Spinal cord (tissue), 9 donors: ENCODE measurements at regions not wholly inside any gene's neighbourhood (a gene's known extent, or its start where the extent isn't known, plus 50 kb on each side); places are given as distances from the start of the nearest gene placed in this dataset.

Experiments
- DNase-seq, 6 donors: peaks; one replicate each; pipeline versions ENCODE4 v3.0.0 to v3.0.0-alpha.2; 2013 to 2015; ENCODE audit warnings: low spot score in 6 of 6, low read depth in 4 of 6
- H3K27ac ChIP-seq: one replicate; pipeline ENCODE4 v1.5.1; 2013; ENCODE audit warnings: low read depth, low read length, control low read depth
- H3K27me3 ChIP-seq: one replicate; pipeline ENCODE4 v1.6.1; 2013; ENCODE audit warnings: low read length; ENCODE audit not compliant: control insufficient read depth, insufficient read depth
- H3K36me3 ChIP-seq: one replicate; pipeline ENCODE4 v1.6.1; 2013; ENCODE audit warnings: low read length; ENCODE audit not compliant: control insufficient read depth, insufficient read depth
- H3K4me1 ChIP-seq: one replicate; pipeline ENCODE4 v1.6.1; 2013; ENCODE audit warnings: low read length; ENCODE audit not compliant: control insufficient read depth, insufficient read depth
- H3K4me3 ChIP-seq: one replicate; pipeline ENCODE4 v1.5.1; 2013; ENCODE audit warnings: low read depth, low read length, control low read depth
- H3K9me3 ChIP-seq: one replicate; pipeline ENCODE4 v1.6.1; 2013; ENCODE audit warnings: low read length; ENCODE audit not compliant: control insufficient read depth, insufficient read depth
- WGBS: methylation state at CpG from one replicate; pipeline ENCODE4 v1.1.5; 2013; ENCODE audit warnings: missing lambda C conversion rate; ENCODE audit not compliant: insufficient coverage; 5-methylcytosine and 5-hydroxymethylcytosine counted together
- donor health status: healthy.

GRCh38 chr7:25399000-25399750 is 170.9 kb upstream of the NPVF start:
- Histone ChIP-seq H3K4me1 (no peaks in the 10 kb centered on the region), H3K36me3 (no peaks in the 10 kb centered on the region), H3K27ac (no peak overlapping the region), H3K9me3 (no peaks in the 10 kb centered on the region), H3K27me3 (no peaks in the 10 kb centered on the region), H3K4me3 (no peak overlapping the region)
- WGBS: 100% methylated on average over 4 of the region's 8 CpGs
- peak in 1 of 6 donors; percentile 53 for DNase-seq

DNA sequence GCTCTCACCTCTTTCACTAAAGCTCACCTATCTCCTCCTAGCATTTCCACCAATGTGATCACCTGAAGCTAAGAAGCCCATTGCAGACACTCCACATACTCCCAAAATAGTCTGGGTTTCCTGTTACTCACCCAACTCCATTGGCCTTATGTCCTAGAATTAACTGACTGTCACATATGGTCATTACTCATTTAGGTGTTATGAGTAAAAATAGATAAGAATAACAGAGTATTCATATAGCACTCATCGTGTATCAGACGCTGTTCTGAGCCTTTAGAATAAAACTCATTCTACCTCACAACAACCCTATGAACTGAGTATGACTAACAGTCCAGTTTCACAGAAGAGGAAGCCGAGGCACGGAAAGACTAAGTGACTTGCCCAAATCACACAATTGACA is 174.2 kb upstream of the NPVF start:
- 84% methylated on average over 3 of the region's 4 CpGs for WGBS
- Histone ChIP-seq H3K27ac (no peak overlapping the region), H3K27me3 (no peaks in the 10 kb centered on the region), H3K4me3 (no peak overlapping the region), H3K36me3 (no peaks in the 10 kb centered on the region), H3K9me3 (no peaks in the 10 kb centered on the region), H3K4me1 (no peaks in the 10 kb centered on the region)
- DNase-seq: no peak

DNA sequence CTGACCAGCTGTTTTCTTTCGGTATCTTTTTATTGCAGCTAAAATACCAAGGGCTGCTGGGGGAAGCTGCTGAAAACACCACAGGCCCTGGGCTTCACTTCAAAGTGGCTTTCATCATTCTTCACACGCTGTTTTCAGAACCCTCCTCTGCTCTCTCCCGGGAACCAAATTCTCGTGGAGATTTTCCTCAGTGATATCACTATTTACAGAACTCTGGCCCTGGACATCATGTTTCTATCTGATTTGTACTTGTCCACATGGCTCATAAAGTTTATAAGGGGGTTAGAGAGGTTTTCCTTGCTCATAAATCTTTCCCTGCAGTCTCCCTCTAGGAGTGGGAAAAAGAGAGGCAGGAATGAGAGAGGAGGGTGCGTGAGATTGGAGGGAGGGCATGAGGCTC is 177.4 kb upstream of the NPVF start:
- peak in 1 of 6 donors; percentile 59 for DNase-seq
- no peaks in the 10 kb centered on the region for H3K36me3 ChIP-seq

DNA sequence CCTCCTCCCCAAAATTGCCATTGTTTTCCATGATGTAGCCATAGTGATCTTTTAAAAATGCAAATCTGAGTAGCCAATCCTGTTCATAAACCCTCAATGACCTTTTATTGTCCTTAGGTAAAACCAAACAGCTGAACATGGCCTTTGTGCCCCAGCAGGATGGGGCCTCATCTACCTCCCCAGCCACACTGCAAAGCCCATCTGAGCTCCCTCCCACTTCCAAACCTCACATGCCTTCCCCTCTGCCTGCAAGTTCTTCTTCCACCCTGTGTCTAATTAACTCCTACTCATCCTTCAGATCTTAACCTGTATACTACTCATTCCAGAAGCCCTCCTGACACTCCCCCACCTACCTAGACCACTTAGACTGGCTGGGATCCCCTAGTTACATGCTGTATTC is 178.8 kb upstream of the NPVF start:
- no peaks in the 10 kb centered on the region for H3K27me3 ChIP-seq
- H3K4me3 ChIP-seq: no peak overlapping the region
- no peak for DNase-seq
- no peaks in the 10 kb centered on the region for H3K9me3 ChIP-seq
- H3K36me3 ChIP-seq: no peaks in the 10 kb centered on the region
- no peak overlapping the region for H3K27ac ChIP-seq
- H3K4me1 ChIP-seq: peaks cover 4% of the 10 kb centered on the region

More for the DNA sequence above, 177.4 kb upstream of the NPVF start:
- H3K27ac ChIP-seq: peak overlapping the region; percentile 35
- H3K4me1 ChIP-seq: peaks cover 4% of the 10 kb centered on the region
- H3K27me3 ChIP-seq: no peaks in the 10 kb centered on the region
- WGBS: 20% methylated on average over 4 of the region's 5 CpGs
- no peaks in the 10 kb centered on the region for H3K9me3 ChIP-seq
- H3K4me3 ChIP-seq: no peak overlapping the region

GRCh38 chr7:25408012-25408687 is 179.9 kb upstream of the NPVF start:
- no peak overlapping the region for H3K27ac ChIP-seq
- no peaks in the 10 kb centered on the region for H3K27me3 ChIP-seq
- DNase-seq: peak in 1 of 6 donors; percentile 77
- H3K36me3 ChIP-seq: no peaks in the 10 kb centered on the region
- H3K9me3 ChIP-seq: no peaks in the 10 kb centered on the region
- H3K4me3 ChIP-seq: no peak overlapping the region
- WGBS: 47% methylated on average over 8 of the region's 9 CpGs
- peaks cover 4% of the 10 kb centered on the region for H3K4me1 ChIP-seq

DNA sequence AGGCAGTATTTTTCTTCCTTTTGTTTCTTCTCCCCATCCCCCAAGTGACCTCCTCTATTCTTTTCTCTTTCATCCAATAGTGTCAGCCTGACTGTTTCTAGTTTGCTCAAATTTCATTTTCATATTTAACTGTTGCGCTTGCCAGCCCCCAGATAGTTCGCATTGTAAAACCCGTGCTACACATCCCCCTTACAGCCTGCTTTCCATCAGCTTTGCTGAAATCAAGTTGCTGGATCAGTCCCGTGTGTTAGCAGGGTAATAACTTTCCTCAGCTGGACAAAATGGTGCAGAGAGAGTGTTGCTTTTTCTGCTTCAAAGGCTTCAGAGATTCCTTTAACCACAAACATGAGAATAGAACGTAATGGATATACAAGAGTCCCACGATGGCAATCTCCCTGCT is 180.6 kb upstream of the NPVF start:
- no peak overlapping the region for H3K27ac ChIP-seq
- H3K9me3 ChIP-seq: no peaks in the 10 kb centered on the region
- DNase-seq: peak in 1 of 6 donors; percentile 85
- H3K36me3 ChIP-seq: no peaks in the 10 kb centered on the region
- no peaks in the 10 kb centered on the region for H3K27me3 ChIP-seq
- 69% methylated on average over 3 of the region's 6 CpGs for WGBS
- H3K4me1 ChIP-seq: peaks cover 4% of the 10 kb centered on the region
- H3K4me3 ChIP-seq: no peak overlapping the region

DNA sequence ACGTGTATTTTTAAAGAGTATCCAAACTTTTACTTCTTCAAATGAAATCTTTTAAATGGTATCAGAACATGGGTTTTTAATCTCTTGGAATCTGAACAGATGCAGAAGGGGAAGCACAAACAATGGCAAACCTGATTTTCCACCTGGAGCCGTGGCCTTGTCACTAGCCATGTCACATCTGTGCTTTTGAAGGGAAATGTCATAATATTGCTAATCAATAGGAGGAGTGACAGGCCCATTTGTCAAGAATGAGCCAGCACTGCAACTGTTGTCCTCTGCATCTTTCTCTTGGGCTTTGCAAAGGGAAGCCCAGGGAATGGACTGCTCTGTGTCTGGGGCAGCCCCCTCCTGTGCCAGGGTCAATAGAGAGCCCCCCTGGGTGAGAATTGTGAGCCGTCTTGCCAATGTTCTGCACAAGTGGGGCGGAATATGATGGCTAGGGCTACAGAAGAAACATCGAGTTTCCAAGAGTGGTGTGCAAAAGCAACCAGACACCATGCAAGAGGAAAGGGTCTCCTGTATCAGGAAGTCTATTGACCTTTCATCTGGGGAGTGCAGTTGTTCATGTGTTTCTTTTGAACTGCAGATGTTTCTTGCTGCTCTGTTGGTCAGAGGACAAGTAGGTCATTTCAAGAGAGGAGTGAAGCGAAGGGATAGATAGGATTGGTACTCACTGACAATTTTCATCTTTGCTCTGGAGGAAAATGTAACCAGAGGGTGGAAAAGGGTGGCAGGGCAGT is 181.8 kb upstream of the NPVF start:
- Histone ChIP-seq H3K27me3 (no peaks in the 10 kb centered on the region), H3K4me1 (peaks cover 4% of the 10 kb centered on the region), H3K9me3 (no peaks in the 10 kb centered on the region), H3K4me3 (no peak overlapping the region), H3K27ac (no peak overlapping the region), H3K36me3 (no peaks in the 10 kb centered on the region)
- no peak for DNase-seq
- 68% methylated on average over 5 of the region's 6 CpGs for WGBS

- no peaks in the 10 kb centered on the region for H3K9me3 ChIP-seq
- no peak overlapping the region for H3K4me3 ChIP-seq
- no peak overlapping the region for H3K27ac ChIP-seq
- DNase-seq: no peak
- H3K36me3 ChIP-seq: no peaks in the 10 kb centered on the region
- H3K4me1 ChIP-seq: no peaks in the 10 kb centered on the region
- WGBS: no CpG with 5 or more reads among the region's 3 CpGs
- H3K27me3 ChIP-seq: no peaks in the 10 kb centered on the region
These were observed 192.5 kb upstream of the NPVF start for GRCh38 chr7:25420771-25421170.

DNA sequence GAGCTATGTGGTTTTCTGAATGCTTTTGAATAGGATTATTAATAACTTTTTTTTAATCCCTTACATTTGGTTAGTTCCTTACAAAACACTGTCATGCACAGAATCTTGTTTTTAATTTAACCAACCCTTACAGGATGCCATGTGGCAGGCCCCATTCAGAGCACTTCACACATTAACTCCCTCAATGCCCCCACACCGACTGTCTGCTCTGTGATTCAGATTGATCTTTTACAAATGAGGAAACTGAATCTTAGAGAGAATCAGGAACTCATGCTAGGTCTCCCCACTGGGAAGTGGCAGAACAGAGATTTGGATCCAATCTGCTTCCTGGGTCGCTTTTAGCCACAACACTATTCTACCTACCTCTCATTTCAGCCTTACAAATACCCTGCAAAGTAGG is 195.8 kb upstream of the NPVF start:
- 0% methylated on average over 1 of the region's 2 CpGs for WGBS
- no peak overlapping the region for H3K27ac ChIP-seq
- no peaks in the 10 kb centered on the region for H3K36me3 ChIP-seq
- no peaks in the 10 kb centered on the region for H3K27me3 ChIP-seq
- H3K9me3 ChIP-seq: no peaks in the 10 kb centered on the region
- no peaks in the 10 kb centered on the region for H3K4me1 ChIP-seq
- no peak overlapping the region for H3K4me3 ChIP-seq
- DNase-seq: no peak
